ENCODE measurements at regions not wholly inside any gene's neighbourhood (a gene's known extent, or its start where the extent isn't known, plus 50 kb on each side); places are given as distances from the start of the nearest gene placed in this dataset.

DNA sequence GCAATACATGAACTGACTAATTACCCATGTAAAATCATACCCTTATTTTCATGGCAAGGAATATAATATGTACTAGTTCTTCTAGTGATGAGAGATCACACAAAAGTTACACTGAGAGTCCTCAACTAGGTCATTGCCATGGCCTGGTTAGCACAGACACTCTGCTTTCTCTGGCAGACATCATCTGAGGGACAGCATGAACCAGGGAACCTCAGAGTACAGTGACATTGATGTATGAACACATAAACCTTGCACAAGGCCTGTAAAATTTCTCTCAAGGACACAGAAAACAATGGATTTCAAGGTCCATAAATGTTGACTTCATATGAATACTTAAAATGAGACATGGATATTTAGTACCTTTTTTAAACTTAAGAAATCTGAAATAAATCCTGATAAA lies 108.8 kb upstream of the MAGI3 start:
- no peak for TF ChIP-seq POLR2A (IDR thresholded peaks at IDR 0.05)
- TF ChIP-seq, protein P1, sequence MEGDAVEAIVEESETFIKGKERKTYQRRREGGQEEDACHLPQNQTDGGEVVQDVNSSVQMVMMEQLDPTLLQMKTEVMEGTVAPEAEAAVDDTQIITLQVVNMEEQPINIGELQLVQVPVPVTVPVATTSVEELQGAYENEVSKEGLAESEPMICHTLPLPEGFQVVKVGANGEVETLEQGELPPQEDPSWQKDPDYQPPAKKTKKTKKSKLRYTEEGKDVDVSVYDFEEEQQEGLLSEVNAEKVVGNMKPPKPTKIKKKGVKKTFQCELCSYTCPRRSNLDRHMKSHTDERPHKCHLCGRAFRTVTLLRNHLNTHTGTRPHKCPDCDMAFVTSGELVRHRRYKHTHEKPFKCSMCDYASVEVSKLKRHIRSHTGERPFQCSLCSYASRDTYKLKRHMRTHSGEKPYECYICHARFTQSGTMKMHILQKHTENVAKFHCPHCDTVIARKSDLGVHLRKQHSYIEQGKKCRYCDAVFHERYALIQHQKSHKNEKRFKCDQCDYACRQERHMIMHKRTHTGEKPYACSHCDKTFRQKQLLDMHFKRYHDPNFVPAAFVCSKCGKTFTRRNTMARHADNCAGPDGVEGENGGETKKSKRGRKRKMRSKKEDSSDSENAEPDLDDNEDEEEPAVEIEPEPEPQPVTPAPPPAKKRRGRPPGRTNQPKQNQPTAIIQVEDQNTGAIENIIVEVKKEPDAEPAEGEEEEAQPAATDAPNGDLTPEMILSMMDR (IDR thresholded peaks at IDR 0.05) = no peak

Measured in body of pancreas (tissue), 4 donors.